HepG2 (cell line): ENCODE measurements at regions not wholly inside any gene's neighbourhood (a gene's known extent, or its start where the extent isn't known, plus 50 kb on each side); places are given as distances from the start of the nearest gene placed in this dataset.

Source experiments
- ATAC-seq: fragments of 200-7000 bp; cut with Tn5 transposase; 3 replicates; pipeline ENCODE4 v1.9.1; 2020; ENCODE audit warnings: mild to moderate bottlenecking, moderate library complexity
- BruUV-seq: library from RNA; stranded (reverse); fragments of 400-500 nt; replicated peaks from 2 replicates; lab custom pipeline; 2021; lab: Mats Ljungman, UMichigan
- CTCF ChIA-PET: fragments of 300-600 bp; formaldehyde crosslinking; extraction: SDS; loops from one replicate; lab custom pipeline; 2021; ENCODE audit warnings: low total read pairs, inconsistent platforms, low intra/inter-chr PET ratio; lab: Yijun Ruan, JAX
- POLR2A ChIA-PET: fragments of 350-600 bp; sonication (Branson Sonifier 250); formaldehyde crosslinking; loops from one replicate; lab custom pipeline; 2020; ENCODE audit warnings: antibody characterized with exemption, inconsistent platforms; lab: Yijun Ruan, JAX
- DNase-seq: peaks from one replicate; pipeline ENCODE4 v3.0.0-alpha.2; 2015; ENCODE audit warnings: low spot score
- FAIRE-seq: peaks from 3 replicates; lab custom pipeline; 2011; peaks lifted over from hg19 to GRCh38; lab: Jason Lieb, UNC
- H2AFZ ChIP-seq: one replicate; pipeline ENCODE4 v1.6.1; 2011; ENCODE audit warnings: low read length, inconsistent platforms
- H3K27ac ChIP-seq: fragments of 300-600 bp; 3 replicates; pipeline ENCODE4 v1.8.0; 2011; ENCODE audit warnings: mixed run types, mild to moderate bottlenecking, mixed read lengths, low read length, inconsistent platforms; ENCODE audit not compliant: insufficient read depth; ENCODE audit errors: extremely low read length
- H3K27me3 ChIP-seq, 2 experiments: fragments of 200-600 bp in 1 of 2; 2 replicates in 1 of 2; 3 replicates in 1 of 2; pipeline versions ENCODE4 v1.6.0 to v1.8.0; 2011; ENCODE audit warnings: low read length in 2 of 2, mild to moderate bottlenecking in 2 of 2, moderate library complexity in 2 of 2, inconsistent platforms in 1 of 2; ENCODE audit not compliant: insufficient read depth in 2 of 2, control insufficient read depth in 1 of 2
- H3K36me3 ChIP-seq, 2 experiments: fragments of 200-600 bp in 1 of 2; replicated peaks in 1 of 2; 2 replicates in 1 of 2; 3 replicates in 1 of 2; pipeline versions ENCODE4 v1.5.1 to v1.8.0; 2011; ENCODE audit warnings: low read length in 2 of 2, inconsistent platforms in 1 of 2; ENCODE audit not compliant: insufficient read depth in 2 of 2, control insufficient read depth in 1 of 2
- H3K4me1 ChIP-seq: 2 replicates; pipeline ENCODE4 v1.5.1; 2012; ENCODE audit warnings: low read length, inconsistent platforms; ENCODE audit not compliant: insufficient read depth
- H3K4me2 ChIP-seq: 2 replicates; pipeline ENCODE4 v1.6.0; 2011; ENCODE audit warnings: low read depth, low read length, inconsistent platforms
- H3K4me3 ChIP-seq, 3 experiments: fragments of 200-600 bp in 1 of 3; sonication (generic), shearing (Covaris generic) in 1 of 3; replicated peaks in 1 of 3; 2 replicates each; pipeline ENCODE4 v1.5.1; 2011 to 2016; ENCODE audit warnings: low read length in 3 of 3, inconsistent platforms in 2 of 3, low read depth in 2 of 3, mild to moderate bottlenecking in 2 of 3, control low read depth in 1 of 3, mixed read lengths in 1 of 3; ENCODE audit not compliant: insufficient read depth in 1 of 3
- H3K79me2 ChIP-seq: one replicate; pipeline ENCODE4 v1.6.1; 2011; ENCODE audit warnings: low read length, inconsistent platforms; ENCODE audit not compliant: insufficient read depth
- H3K9ac ChIP-seq: 2 replicates; pipeline ENCODE4 v1.6.0; 2011; ENCODE audit warnings: mild to moderate bottlenecking, low read depth, low read length, inconsistent platforms; ENCODE audit not compliant: insufficient read depth
- H3K9me3 ChIP-seq: 2 replicates; pipeline ENCODE4 v1.5.1; 2012; ENCODE audit warnings: mild to moderate bottlenecking, low read length
- H4K20me1 ChIP-seq: 2 replicates; pipeline ENCODE4 v1.6.0; 2011; ENCODE audit warnings: inconsistent platforms, mild to moderate bottlenecking, low read length, moderate library complexity; ENCODE audit not compliant: insufficient read depth
- ELF3 ChIP-seq: IDR thresholded peaks from 2 replicates; pipeline ENCODE4 v1.6.1; 2016; ENCODE audit warnings: missing genetic modification reagents, missing compliant biosample characterization
- HNF4A ChIP-seq: sonication (generic); formaldehyde crosslinking; IDR thresholded peaks from 2 replicates; pipeline ENCODE4 v1.4.0; 2020; ENCODE audit warnings: missing genetic modification reagents
- IRF2 ChIP-seq: IDR thresholded peaks from 2 replicates; pipeline ENCODE4 v1.6.1; 2018; ENCODE audit warnings: missing genetic modification reagents, missing compliant biosample characterization
- JARID2 ChIP-seq: sonication (generic); formaldehyde crosslinking; IDR thresholded peaks from 2 replicates; pipeline ENCODE4 v1.8.1; 2023; ENCODE audit warnings: missing genetic modification reagents, inconsistent platforms; ENCODE audit not compliant: insufficient replicate concordance
- MEIS2 ChIP-seq: sonication (generic); formaldehyde crosslinking; IDR thresholded peaks from 2 replicates; pipeline ENCODE4 v1.9.0; 2021; ENCODE audit warnings: mild to moderate bottlenecking, missing genetic modification reagents
- POLR2AphosphoS5 ChIP-seq: IDR thresholded peaks from 2 replicates; pipeline ENCODE4 v1.6.1; 2012; ENCODE audit warnings: low read depth, low read length
- SAP130 ChIP-seq: IDR thresholded peaks from 2 replicates; pipeline ENCODE4 v1.6.1; 2016; ENCODE audit warnings: low read depth
- ZNF260 ChIP-seq: sonication (generic); formaldehyde crosslinking; IDR thresholded peaks from 2 replicates; pipeline ENCODE4 v1.4.0; 2020; ENCODE audit warnings: missing genetic modification reagents, low read depth, mild to moderate bottlenecking, borderline replicate concordance
- ZNF614 ChIP-seq: IDR thresholded peaks from 2 replicates; pipeline ENCODE4 v1.6.1; 2018; ENCODE audit warnings: missing biosample characterization, missing genetic modification reagents, inconsistent platforms, borderline replicate concordance
- ZNF777 ChIP-seq: sonication (generic); formaldehyde crosslinking; IDR thresholded peaks from 2 replicates; pipeline ENCODE4 v1.4.0; 2020; ENCODE audit warnings: missing genetic modification reagents
- ZNF878 ChIP-seq: sonication (generic); formaldehyde crosslinking; IDR thresholded peaks from 2 replicates; pipeline ENCODE4 v1.8.1; 2023; ENCODE audit warnings: mild to moderate bottlenecking, missing genetic modification reagents, moderate library complexity
- WGBS: methylation state at CpG from one replicate; pipeline ENCODE4 v1.1.6; 2017; ENCODE audit warnings: low lambda C conversion rate; 5-methylcytosine and 5-hydroxymethylcytosine counted together
- in situ Hi-C: cut with HindIII; loops from 2 replicates; pipeline ENCODE4 v1.10.0; 2017; ENCODE audit warnings: low pct_unique_long_range_greater_than_20kb; ENCODE audit not compliant: extremely low pct_ligation_motif_present
- intact Hi-C: fragments of 100-400 bp; cut with micrococcal nuclease; formaldehyde crosslinking; loops from one replicate; pipeline ENCODE4 v1.10.0; 2022; ENCODE audit not compliant: unreplicated experiment
- TF ChIP-seq, protein P1 (sequence below): fragments of 450-650 bp; IDR thresholded peaks from 2 replicates; pipeline ENCODE4 v1.6.1; 2016
- TF ChIP-seq, protein P2 (sequence below): sonication (generic); formaldehyde crosslinking; IDR thresholded peaks from 2 replicates; pipeline ENCODE4 v1.8.1; 2022; ENCODE audit warnings: mild to moderate bottlenecking, missing genetic modification reagents
- TF ChIP-seq, protein P3 (sequence below): sonication (generic); formaldehyde crosslinking; IDR thresholded peaks from 2 replicates; pipeline ENCODE4 v1.9.0; 2022; ENCODE audit warnings: low read depth, missing genetic modification reagents
- TF ChIP-seq, protein P4 (sequence below): IDR thresholded peaks from 2 replicates; pipeline ENCODE4 v1.6.1; 2016; ENCODE audit warnings: missing genetic modification reagents, missing compliant biosample characterization
- TF ChIP-seq, protein P5 (sequence below), 2 experiments: IDR thresholded peaks; 2 replicates each; pipeline ENCODE4 v1.6.1; 2011 to 2012; ENCODE audit warnings: low read length in 2 of 2, borderline replicate concordance in 1 of 2, low read depth in 1 of 2, mild to moderate bottlenecking in 1 of 2, moderate library complexity in 1 of 2

DNA sequence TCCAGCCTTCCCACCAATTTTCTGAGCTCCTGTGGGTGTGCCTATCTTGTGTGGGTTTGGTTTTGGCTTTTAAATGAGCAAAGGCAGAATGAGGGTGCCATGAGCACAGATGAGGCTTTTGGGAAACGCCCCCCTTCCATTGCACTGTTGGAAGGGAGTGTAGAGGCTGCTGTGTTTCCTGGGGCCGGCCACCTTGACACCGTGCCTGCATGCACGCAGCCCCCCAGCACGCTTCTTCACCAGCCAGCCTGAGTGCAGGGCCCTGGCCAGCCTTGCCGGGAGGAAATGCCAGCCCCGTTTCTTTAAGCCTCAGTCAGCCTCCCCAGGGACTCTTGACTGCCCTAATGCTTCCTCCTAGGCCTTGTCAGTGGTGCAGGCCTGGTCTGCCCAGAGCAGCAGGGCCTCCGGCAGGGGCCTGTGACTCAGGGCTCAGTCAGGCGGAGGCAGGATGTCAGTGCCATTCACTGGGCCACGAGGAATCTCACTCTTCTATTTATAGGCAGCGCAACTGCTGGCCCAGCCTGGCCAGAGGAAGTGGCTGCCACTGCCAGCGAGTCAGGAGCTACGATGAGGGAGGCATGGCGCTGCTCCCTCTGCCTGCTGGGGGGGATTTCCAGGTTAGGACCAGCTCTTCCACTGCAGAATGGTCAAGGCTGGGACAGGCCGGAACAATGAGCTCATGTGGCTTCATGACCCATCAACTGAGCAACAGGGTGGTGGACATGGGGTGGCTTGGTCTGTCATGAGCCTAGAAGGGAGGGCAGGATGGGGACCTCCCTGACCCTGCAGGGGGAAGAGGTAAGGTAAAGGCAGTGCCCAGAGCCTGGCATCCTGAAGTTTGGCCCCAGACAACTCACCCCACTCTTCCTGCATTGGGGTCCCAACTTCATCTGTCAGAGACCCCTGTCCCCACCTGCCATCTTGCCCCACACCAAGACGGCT is 205.2 kb downstream of the RAB11FIP4 start:
- Histone ChIP-seq H3K4me3 (no peak overlapping the region), H3K9ac (no peak overlapping the region), H3K4me2 (no peak overlapping the region), H3K79me2 (no peaks in the 10 kb centered on the region), H3K27ac (no peak overlapping the region), H3K36me3 (no peaks in the 10 kb centered on the region), H4K20me1 (no peaks in the 10 kb centered on the region), H3K4me1 (peaks cover 56% of the 10 kb centered on the region), H3K9me3 (no peaks in the 10 kb centered on the region), H2AFZ (no peak overlapping the region), H3K27me3 (no peaks in the 10 kb centered on the region)
- intact Hi-C loops (no loop called here), in situ Hi-C loops (no loop called here)
- FAIRE-seq = no peak
- POLR2A ChIA-PET = no interaction called here
- BruUV-seq = no TSS peak
- CTCF ChIA-PET = no interaction called here
- 59% methylated on average over 12 of the region's 16 CpGs for WGBS
- peak; percentile 44 for DNase-seq
- ATAC-seq = peak; percentile 69
- TF ChIP-seq IRF2 (no peak), ELF3 (CRISPR knock-in tag) (no peak), POLR2AphosphoS5 (no peak), JARID2 (CRISPR knock-in tag) (no peak), ZNF260 (no peak), ZNF878 (no peak), HNF4A (CRISPR knock-in tag) (no peak), MEIS2 (CRISPR knock-in tag) (no peak), ZNF777 (no peak), ZNF614 (no peak), SAP130 (peak; percentile 51)
- TF ChIP-seq, protein P1, sequence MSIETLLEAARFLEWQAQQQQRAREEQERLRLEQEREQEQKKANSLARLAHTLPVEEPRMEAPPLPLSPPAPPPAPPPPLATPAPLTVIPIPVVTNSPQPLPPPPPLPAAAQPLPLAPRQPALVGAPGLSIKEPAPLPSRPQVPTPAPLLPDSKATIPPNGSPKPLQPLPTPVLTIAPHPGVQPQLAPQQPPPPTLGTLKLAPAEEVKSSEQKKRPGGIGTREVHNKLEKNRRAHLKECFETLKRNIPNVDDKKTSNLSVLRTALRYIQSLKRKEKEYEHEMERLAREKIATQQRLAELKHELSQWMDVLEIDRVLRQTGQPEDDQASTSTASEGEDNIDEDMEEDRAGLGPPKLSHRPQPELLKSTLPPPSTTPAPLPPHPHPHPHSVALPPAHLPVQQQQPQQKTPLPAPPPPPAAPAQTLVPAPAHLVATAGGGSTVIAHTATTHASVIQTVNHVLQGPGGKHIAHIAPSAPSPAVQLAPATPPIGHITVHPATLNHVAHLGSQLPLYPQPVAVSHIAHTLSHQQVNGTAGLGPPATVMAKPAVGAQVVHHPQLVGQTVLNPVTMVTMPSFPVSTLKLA = no peak
- TF ChIP-seq, protein P2, sequence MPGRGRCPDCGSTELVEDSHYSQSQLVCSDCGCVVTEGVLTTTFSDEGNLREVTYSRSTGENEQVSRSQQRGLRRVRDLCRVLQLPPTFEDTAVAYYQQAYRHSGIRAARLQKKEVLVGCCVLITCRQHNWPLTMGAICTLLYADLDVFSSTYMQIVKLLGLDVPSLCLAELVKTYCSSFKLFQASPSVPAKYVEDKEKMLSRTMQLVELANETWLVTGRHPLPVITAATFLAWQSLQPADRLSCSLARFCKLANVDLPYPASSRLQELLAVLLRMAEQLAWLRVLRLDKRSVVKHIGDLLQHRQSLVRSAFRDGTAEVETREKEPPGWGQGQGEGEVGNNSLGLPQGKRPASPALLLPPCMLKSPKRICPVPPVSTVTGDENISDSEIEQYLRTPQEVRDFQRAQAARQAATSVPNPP (CRISPR knock-in tag) = no peak
- TF ChIP-seq, protein P3, sequence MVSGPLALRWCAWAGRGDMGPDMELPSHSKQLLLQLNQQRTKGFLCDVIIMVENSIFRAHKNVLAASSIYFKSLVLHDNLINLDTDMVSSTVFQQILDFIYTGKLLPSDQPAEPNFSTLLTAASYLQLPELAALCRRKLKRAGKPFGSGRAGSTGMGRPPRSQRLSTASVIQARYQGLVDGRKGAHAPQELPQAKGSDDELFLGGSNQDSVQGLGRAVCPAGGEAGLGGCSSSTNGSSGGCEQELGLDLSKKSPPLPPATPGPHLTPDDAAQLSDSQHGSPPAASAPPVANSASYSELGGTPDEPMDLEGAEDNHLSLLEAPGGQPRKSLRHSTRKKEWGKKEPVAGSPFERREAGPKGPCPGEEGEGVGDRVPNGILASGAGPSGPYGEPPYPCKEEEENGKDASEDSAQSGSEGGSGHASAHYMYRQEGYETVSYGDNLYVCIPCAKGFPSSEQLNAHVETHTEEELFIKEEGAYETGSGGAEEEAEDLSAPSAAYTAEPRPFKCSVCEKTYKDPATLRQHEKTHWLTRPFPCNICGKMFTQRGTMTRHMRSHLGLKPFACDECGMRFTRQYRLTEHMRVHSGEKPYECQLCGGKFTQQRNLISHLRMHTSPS (CRISPR knock-in tag) = peak; percentile 47; the same call in 1 of the 2 replicates
- TF ChIP-seq, protein P4, sequence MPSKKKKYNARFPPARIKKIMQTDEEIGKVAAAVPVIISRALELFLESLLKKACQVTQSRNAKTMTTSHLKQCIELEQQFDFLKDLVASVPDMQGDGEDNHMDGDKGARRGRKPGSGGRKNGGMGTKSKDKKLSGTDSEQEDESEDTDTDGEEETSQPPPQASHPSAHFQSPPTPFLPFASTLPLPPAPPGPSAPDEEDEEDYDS (CRISPR knock-in tag) = no peak
- TF ChIP-seq, protein P5, sequence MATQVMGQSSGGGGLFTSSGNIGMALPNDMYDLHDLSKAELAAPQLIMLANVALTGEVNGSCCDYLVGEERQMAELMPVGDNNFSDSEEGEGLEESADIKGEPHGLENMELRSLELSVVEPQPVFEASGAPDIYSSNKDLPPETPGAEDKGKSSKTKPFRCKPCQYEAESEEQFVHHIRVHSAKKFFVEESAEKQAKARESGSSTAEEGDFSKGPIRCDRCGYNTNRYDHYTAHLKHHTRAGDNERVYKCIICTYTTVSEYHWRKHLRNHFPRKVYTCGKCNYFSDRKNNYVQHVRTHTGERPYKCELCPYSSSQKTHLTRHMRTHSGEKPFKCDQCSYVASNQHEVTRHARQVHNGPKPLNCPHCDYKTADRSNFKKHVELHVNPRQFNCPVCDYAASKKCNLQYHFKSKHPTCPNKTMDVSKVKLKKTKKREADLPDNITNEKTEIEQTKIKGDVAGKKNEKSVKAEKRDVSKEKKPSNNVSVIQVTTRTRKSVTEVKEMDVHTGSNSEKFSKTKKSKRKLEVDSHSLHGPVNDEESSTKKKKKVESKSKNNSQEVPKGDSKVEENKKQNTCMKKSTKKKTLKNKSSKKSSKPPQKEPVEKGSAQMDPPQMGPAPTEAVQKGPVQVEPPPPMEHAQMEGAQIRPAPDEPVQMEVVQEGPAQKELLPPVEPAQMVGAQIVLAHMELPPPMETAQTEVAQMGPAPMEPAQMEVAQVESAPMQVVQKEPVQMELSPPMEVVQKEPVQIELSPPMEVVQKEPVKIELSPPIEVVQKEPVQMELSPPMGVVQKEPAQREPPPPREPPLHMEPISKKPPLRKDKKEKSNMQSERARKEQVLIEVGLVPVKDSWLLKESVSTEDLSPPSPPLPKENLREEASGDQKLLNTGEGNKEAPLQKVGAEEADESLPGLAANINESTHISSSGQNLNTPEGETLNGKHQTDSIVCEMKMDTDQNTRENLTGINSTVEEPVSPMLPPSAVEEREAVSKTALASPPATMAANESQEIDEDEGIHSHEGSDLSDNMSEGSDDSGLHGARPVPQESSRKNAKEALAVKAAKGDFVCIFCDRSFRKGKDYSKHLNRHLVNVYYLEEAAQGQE (IDR thresholded peaks at IDR 0.05; ENCODE audit: borderline replicate concordance in 1 of 2, low read depth in 1 of 2, low read length in 2 of 2) = no peak
